ENCODE measurements at regions not wholly inside any gene's neighbourhood (a gene's known extent, or its start where the extent isn't known, plus 50 kb on each side); places are given as distances from the start of the nearest gene placed in this dataset.

DNA sequence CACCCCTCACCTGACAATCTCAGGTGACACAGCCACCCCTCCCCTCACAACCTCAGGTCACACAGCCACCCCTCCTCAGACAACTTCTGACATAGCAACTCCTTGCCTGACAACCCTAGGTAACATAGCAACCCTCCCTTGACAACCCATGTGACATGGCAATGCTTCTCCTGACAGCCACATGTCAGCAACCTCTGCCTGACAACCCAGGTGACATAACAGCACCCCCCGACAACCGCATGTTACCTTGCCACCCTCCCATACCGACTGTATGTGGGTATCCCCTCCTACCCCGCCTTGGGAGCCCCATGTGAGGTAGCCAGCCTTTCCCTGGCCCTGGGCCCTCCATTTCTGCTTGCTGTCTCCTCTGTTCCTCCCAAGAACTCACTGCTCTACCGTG is 77.7 kb upstream of the B3GAT1 start:
- Histone ChIP-seq H3K4me1 (ENCODE audit: insufficient read depth) (no peaks in the 10 kb centered on the region), H3K36me3 (no peaks in the 10 kb centered on the region), H3K27me3 (no peaks in the 10 kb centered on the region), H3K4me3 (no peak overlapping the region), H3K27ac (no peak overlapping the region), H3K9me3 (no peaks in the 10 kb centered on the region)
- WGBS, 3 donors, result 64 to 71% (median 65%) methylated on average over 5 of the region's 5 CpGs
- TF ChIP-seq POLR2A (IDR thresholded peaks at IDR 0.05) (no peak), EP300 (IDR thresholded peaks at IDR 0.05) (no peak)
- TF ChIP-seq, protein P1, sequence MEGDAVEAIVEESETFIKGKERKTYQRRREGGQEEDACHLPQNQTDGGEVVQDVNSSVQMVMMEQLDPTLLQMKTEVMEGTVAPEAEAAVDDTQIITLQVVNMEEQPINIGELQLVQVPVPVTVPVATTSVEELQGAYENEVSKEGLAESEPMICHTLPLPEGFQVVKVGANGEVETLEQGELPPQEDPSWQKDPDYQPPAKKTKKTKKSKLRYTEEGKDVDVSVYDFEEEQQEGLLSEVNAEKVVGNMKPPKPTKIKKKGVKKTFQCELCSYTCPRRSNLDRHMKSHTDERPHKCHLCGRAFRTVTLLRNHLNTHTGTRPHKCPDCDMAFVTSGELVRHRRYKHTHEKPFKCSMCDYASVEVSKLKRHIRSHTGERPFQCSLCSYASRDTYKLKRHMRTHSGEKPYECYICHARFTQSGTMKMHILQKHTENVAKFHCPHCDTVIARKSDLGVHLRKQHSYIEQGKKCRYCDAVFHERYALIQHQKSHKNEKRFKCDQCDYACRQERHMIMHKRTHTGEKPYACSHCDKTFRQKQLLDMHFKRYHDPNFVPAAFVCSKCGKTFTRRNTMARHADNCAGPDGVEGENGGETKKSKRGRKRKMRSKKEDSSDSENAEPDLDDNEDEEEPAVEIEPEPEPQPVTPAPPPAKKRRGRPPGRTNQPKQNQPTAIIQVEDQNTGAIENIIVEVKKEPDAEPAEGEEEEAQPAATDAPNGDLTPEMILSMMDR (IDR thresholded peaks at IDR 0.05), result no peak
- DNase-seq, result no peak
- intact Hi-C loops (cut with DNase I), result no loop called here

- peak in 1 of 5 donors; percentile 6 for DNase-seq
These were observed 76.9 kb upstream of the B3GAT1 start for GRCh38 chr11:134488913-134489312.

DNA sequence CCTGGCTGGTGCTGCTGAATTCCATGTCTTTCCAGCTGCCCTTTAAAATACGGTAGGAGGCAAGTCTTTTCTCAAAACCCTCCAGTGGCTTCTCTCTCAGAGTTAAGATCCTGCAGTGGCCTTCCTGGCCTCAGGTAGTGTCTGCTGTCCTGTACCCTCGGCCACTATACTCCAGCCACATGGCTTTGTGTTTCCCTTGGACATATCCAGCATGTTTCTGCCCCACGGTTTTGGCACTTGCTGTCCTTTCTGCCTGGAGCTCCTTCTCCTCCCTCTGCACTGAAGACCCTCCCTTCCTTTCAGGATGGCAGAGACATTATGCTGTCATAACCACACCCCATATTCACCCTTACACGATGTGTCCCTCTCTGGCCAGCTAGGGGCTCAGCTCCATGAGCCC is 76.5 kb upstream of the B3GAT1 start:
- TF ChIP-seq POLR2A (IDR thresholded peaks at IDR 0.05) (no peak), EP300 (IDR thresholded peaks at IDR 0.05) (no peak)
- TF ChIP-seq, protein P1 (IDR thresholded peaks at IDR 0.05), result no peak
- no peak overlapping the region for H3K4me3 ChIP-seq
- H3K27me3 ChIP-seq, result no peaks in the 10 kb centered on the region
- DNase-seq, result no peak
- no peaks in the 10 kb centered on the region for H3K9me3 ChIP-seq
- no peaks in the 10 kb centered on the region for H3K4me1 ChIP-seq (ENCODE audit: insufficient read depth)
- 55 to 72% (median 59%) methylated on average over 4 of the region's 4 CpGs for WGBS, 3 donors
- intact Hi-C loops (cut with DNase I), result no loop called here
- no peak overlapping the region for H3K27ac ChIP-seq
- H3K36me3 ChIP-seq, result no peaks in the 10 kb centered on the region

More at GRCh38 chr11:134488913-134489312, 76.9 kb upstream of the B3GAT1 start:
- Histone ChIP-seq H3K36me3 (no peaks in the 10 kb centered on the region), H3K27me3 (no peaks in the 10 kb centered on the region), H3K9me3 (no peaks in the 10 kb centered on the region), H3K27ac (no peak overlapping the region), H3K4me1 (ENCODE audit: insufficient read depth) (no peaks in the 10 kb centered on the region), H3K4me3 (no peak overlapping the region)
- no peak for TF ChIP-seq POLR2A (IDR thresholded peaks at IDR 0.05)
- TF ChIP-seq, protein P1 (IDR thresholded peaks at IDR 0.05), result no peak
- no peak for TF ChIP-seq EP300 (IDR thresholded peaks at IDR 0.05)
- WGBS, 3 donors, result 76 to 85% (median 82%) methylated on average over 9 of the region's 9 CpGs
- intact Hi-C loops (cut with DNase I), result no loop called here

DNA sequence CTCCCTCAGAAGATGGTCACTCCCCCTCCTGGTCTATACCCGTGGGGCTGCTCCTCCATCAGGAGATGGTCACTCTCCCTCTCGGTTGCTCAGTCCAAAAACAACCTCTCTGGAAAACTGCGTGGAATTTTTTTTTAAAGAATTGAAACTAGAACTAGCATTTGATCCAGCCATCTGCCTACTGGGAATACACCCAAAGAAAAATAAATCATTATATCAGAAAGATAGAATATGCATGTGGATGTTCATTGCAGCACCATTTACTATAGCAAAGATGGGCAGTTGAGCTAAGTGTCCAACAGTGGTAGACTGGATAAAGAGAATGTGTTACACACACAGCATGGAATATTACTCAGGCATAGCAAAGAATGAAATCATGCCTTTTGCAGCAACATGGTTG is 75.7 kb upstream of the B3GAT1 start:
- intact Hi-C loops (cut with DNase I), result no loop called here
- no peaks in the 10 kb centered on the region for H3K27me3 ChIP-seq
- no peaks in the 10 kb centered on the region for H3K9me3 ChIP-seq
- TF ChIP-seq, protein P1 (IDR thresholded peaks at IDR 0.05), result no peak
- TF ChIP-seq POLR2A (IDR thresholded peaks at IDR 0.05), result no peak
- no peak for TF ChIP-seq EP300 (IDR thresholded peaks at IDR 0.05)
- no peak for DNase-seq
- H3K4me3 ChIP-seq, result no peak overlapping the region
- H3K36me3 ChIP-seq, result no peaks in the 10 kb centered on the region
- no peaks in the 10 kb centered on the region for H3K4me1 ChIP-seq (ENCODE audit: insufficient read depth)
- 58 to 67% (median 67%) methylated on average over 3 of the region's 3 CpGs for WGBS, 3 donors
- H3K27ac ChIP-seq, result no peak overlapping the region
